A549 (cell line): ENCODE measurements at regions not wholly inside any gene's neighbourhood (a gene's known extent, or its start where the extent isn't known, plus 50 kb on each side); places are given as distances from the start of the nearest gene placed in this dataset.

ENCODE experiments used
- ATAC-seq, 2 experiments: fragments of 200-7000 bp in 1 of 2; fragments of >200 bp in 1 of 2; cut with Nextera tagmentation in 1 of 2; cut with Tn5 transposase in 1 of 2; 3 replicates each; pipeline versions ENCODE4 v1.8.0 to v1.9.1; 2018 to 2020; ENCODE audit warnings: mild to moderate bottlenecking in 1 of 2, moderate library complexity in 1 of 2
- CTCF ChIA-PET: fragments of 300-600 bp; sonication (Branson Sonifier 250); formaldehyde crosslinking; extraction: SDS; loops from one replicate; lab custom pipeline; 2021; ENCODE audit warnings: antibody characterized with exemption, inconsistent platforms; lab: Yijun Ruan, JAX
- POLR2A ChIA-PET: fragments of 350-600 bp; formaldehyde crosslinking; extraction: SDS; loops from one replicate; lab custom pipeline; 2021; ENCODE audit warnings: antibody characterized with exemption, inconsistent platforms; lab: Yijun Ruan, JAX
- DNase-seq, 2 experiments: peaks; one replicate each; pipeline versions ENCODE4 v3.0.0 to v3.0.0-alpha.2; 2011 to 2016; ENCODE audit warnings: low read depth in 1 of 2, low spot score in 1 of 2
- FAIRE-seq: peaks from 2 replicates; lab custom pipeline; 2011; peaks lifted over from hg19 to GRCh38; lab: Jason Lieb, UNC
- H3K27ac ChIP-seq, 2 experiments: fragments of >200 bp; sonication (Bioruptor Twin); formaldehyde crosslinking; 3 replicates each; pipeline ENCODE4 v1.5.1; 2016 to 2017
- H3K4me1 ChIP-seq: fragments of >200 bp; sonication (Bioruptor Twin); formaldehyde crosslinking; 3 replicates; pipeline ENCODE4 v1.6.1; 2016
- H3K4me2 ChIP-seq: fragments of >200 bp; sonication (Bioruptor Twin); formaldehyde crosslinking; 3 replicates; pipeline ENCODE4 v1.6.1; 2016
- H3K4me3 ChIP-seq: fragments of >200 bp; sonication (Bioruptor Twin); formaldehyde crosslinking; 3 replicates; pipeline ENCODE4 v1.5.1; 2016
- H3K9me3 ChIP-seq: fragments of >200 bp; sonication (Bioruptor Twin); formaldehyde crosslinking; 3 replicates; pipeline ENCODE4 v1.6.1; 2016
- EHF ChIP-seq: fragments of 250-450 bp; sonication (Bioruptor Pico); IDR thresholded peaks from 2 replicates; pipeline ENCODE4 v1.5.0; 2020; ENCODE audit warnings: mild to moderate bottlenecking
- ESRRA ChIP-seq: fragments of 150-350 bp; IDR thresholded peaks from 2 replicates; pipeline ENCODE4 v1.6.1; 2014; ENCODE audit warnings: mild to moderate bottlenecking, low read length, borderline replicate concordance
- FOXS1 ChIP-seq: fragments of 250-450 bp; sonication (Bioruptor Pico); IDR thresholded peaks from 2 replicates; pipeline ENCODE4 v1.5.0; 2020; ENCODE audit warnings: mild to moderate bottlenecking, moderate library complexity
- HOXA7 ChIP-seq: fragments of 250-450 bp; sonication (Bioruptor Pico); IDR thresholded peaks from 2 replicates; pipeline ENCODE4 v1.5.0; 2020; ENCODE audit warnings: mild to moderate bottlenecking, moderate library complexity
- JUN ChIP-seq, 2 experiments: fragments of >200 bp; sonication (Bioruptor Twin); formaldehyde crosslinking; IDR thresholded peaks; 2 replicates in 1 of 2; 3 replicates in 1 of 2; pipeline ENCODE4 v1.6.1; 2016 to 2017
- MAZ ChIP-seq: fragments of 150-350 bp; IDR thresholded peaks from 2 replicates; pipeline ENCODE4 v1.6.1; 2014; ENCODE audit warnings: antibody characterized with exemption, low read depth, low read length, borderline replicate concordance
- NPAS2 ChIP-seq: fragments of 250-450 bp; sonication (Bioruptor Pico); IDR thresholded peaks from 2 replicates; pipeline ENCODE4 v1.8.0; 2022; ENCODE audit warnings: mild to moderate bottlenecking, moderate library complexity, borderline replicate concordance
- PBX3 ChIP-seq: IDR thresholded peaks from 2 replicates; pipeline ENCODE4 v1.6.1; 2012
- PHF8 ChIP-seq: fragments of 200-600 bp; sonication (generic); IDR thresholded peaks from 2 replicates; pipeline ENCODE4 v1.6.1; 2016; ENCODE audit warnings: low read depth, mild to moderate bottlenecking, antibody characterized with exemption, moderate library complexity, borderline replicate concordance
- POLR2A ChIP-seq: IDR thresholded peaks from 2 replicates; pipeline ENCODE4 v1.6.1; 2012; ENCODE audit warnings: mild to moderate bottlenecking, low read length
- RCOR1 ChIP-seq: fragments of 150-350 bp; IDR thresholded peaks from 2 replicates; pipeline ENCODE4 v1.6.1; 2014; ENCODE audit warnings: antibody characterized with exemption, low read length, low read depth
- RNF2 ChIP-seq: fragments of 200-600 bp; sonication (generic); IDR thresholded peaks from 2 replicates; pipeline ENCODE4 v1.6.1; 2016; ENCODE audit warnings: low read depth, mild to moderate bottlenecking, antibody characterized with exemption, moderate library complexity, borderline replicate concordance
- SMC3 ChIP-seq: fragments of >200 bp; sonication (Bioruptor Twin); formaldehyde crosslinking; IDR thresholded peaks from 3 replicates; pipeline ENCODE4 v1.6.1; 2018; ENCODE audit warnings: inconsistent platforms
- ZFP36 ChIP-seq: fragments of 450-650 bp; IDR thresholded peaks from 2 replicates; pipeline ENCODE4 v1.6.1; 2014; ENCODE audit warnings: borderline replicate concordance; ENCODE audit not compliant: partially characterized antibody
- ZNF302 ChIP-seq: fragments of 250-450 bp; sonication (Bioruptor Pico); IDR thresholded peaks from 2 replicates; pipeline ENCODE4 v1.9.0; 2021; ENCODE audit warnings: inconsistent platforms, mild to moderate bottlenecking, moderate library complexity
- ZSCAN20 ChIP-seq: fragments of 250-450 bp; sonication (Bioruptor Pico); IDR thresholded peaks from 2 replicates; pipeline ENCODE4 v1.8.0; 2022; ENCODE audit warnings: mild to moderate bottlenecking, moderate library complexity
- WGBS: methylation state at CpG from one replicate; pipeline ENCODE4 v1.1.6; 2017; ENCODE audit errors: missing lambda C conversion rate; 5-methylcytosine and 5-hydroxymethylcytosine counted together
- TF ChIP-seq, protein P1 (sequence below): fragments of 150-350 bp; IDR thresholded peaks from 2 replicates; pipeline ENCODE4 v1.6.1; 2014; ENCODE audit warnings: low read depth, mild to moderate bottlenecking, low read length
- TF ChIP-seq, protein P2 (sequence below): fragments of >200 bp; sonication (Bioruptor Twin); formaldehyde crosslinking; IDR thresholded peaks from 3 replicates; pipeline ENCODE4 v1.5.1; 2016
- TF ChIP-seq, protein P3 (sequence below): fragments of >200 bp; sonication (Bioruptor Twin); formaldehyde crosslinking; IDR thresholded peaks from 3 replicates; pipeline ENCODE4 v1.6.1; 2016
- TF ChIP-seq, protein P4 (sequence below): fragments of >200 bp; sonication (Bioruptor Twin); formaldehyde crosslinking; IDR thresholded peaks from 2 replicates; pipeline ENCODE4 v1.6.1; 2016

- TF ChIP-seq PBX3: no peak
- TF ChIP-seq, all 56 proteins: peak for 0
Measured at GRCh38 chr6:100096341-100096740, 102.3 kb upstream of the MCHR2 start (continued).

- CTCF ChIA-PET: interaction anchor here (0.5 to 2.0 kb wide), 4 partner anchors 8 to 385 kb away, joined by 3 to 5 read pairs (median 3); no protein-coding TSS in a partner anchor
- TF ChIP-seq HOXA7 (CRISPR knock-in tag) (no peak), MAZ (no peak), PBX3 (no peak), ZFP36 (no peak), ZNF302 (CRISPR knock-in tag) (no peak), SMC3 (no peak), NPAS2 (no peak), EHF (CRISPR knock-in tag) (no peak), ESRRA (no peak), ZSCAN20 (no peak), FOXS1 (CRISPR knock-in tag) (no peak), RNF2 (no peak), PHF8 (no peak), JUN (IDR thresholded peaks at IDR 0.05) (no peak), POLR2A (no peak), RCOR1 (no peak)
- TF ChIP-seq, protein P1, sequence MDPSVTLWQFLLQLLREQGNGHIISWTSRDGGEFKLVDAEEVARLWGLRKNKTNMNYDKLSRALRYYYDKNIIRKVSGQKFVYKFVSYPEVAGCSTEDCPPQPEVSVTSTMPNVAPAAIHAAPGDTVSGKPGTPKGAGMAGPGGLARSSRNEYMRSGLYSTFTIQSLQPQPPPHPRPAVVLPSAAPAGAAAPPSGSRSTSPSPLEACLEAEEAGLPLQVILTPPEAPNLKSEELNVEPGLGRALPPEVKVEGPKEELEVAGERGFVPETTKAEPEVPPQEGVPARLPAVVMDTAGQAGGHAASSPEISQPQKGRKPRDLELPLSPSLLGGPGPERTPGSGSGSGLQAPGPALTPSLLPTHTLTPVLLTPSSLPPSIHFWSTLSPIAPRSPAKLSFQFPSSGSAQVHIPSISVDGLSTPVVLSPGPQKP: no peak
- TF ChIP-seq, protein P2, sequence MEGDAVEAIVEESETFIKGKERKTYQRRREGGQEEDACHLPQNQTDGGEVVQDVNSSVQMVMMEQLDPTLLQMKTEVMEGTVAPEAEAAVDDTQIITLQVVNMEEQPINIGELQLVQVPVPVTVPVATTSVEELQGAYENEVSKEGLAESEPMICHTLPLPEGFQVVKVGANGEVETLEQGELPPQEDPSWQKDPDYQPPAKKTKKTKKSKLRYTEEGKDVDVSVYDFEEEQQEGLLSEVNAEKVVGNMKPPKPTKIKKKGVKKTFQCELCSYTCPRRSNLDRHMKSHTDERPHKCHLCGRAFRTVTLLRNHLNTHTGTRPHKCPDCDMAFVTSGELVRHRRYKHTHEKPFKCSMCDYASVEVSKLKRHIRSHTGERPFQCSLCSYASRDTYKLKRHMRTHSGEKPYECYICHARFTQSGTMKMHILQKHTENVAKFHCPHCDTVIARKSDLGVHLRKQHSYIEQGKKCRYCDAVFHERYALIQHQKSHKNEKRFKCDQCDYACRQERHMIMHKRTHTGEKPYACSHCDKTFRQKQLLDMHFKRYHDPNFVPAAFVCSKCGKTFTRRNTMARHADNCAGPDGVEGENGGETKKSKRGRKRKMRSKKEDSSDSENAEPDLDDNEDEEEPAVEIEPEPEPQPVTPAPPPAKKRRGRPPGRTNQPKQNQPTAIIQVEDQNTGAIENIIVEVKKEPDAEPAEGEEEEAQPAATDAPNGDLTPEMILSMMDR: no peak
- TF ChIP-seq, protein P3, sequence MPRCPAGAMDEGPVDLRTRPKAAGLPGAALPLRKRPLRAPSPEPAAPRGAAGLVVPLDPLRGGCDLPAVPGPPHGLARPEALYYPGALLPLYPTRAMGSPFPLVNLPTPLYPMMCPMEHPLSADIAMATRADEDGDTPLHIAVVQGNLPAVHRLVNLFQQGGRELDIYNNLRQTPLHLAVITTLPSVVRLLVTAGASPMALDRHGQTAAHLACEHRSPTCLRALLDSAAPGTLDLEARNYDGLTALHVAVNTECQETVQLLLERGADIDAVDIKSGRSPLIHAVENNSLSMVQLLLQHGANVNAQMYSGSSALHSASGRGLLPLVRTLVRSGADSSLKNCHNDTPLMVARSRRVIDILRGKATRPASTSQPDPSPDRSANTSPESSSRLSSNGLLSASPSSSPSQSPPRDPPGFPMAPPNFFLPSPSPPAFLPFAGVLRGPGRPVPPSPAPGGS: no peak
- TF ChIP-seq, protein P4, sequence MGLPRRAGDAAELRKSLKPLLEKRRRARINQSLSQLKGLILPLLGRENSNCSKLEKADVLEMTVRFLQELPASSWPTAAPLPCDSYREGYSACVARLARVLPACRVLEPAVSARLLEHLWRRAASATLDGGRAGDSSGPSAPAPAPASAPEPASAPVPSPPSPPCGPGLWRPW: no peak
- no peaks in the 10 kb centered on the region for H3K4me1 ChIP-seq
- 71% methylated on average over 6 of the region's 6 CpGs for WGBS
- ATAC-seq: no peak
- POLR2A ChIA-PET: no interaction called here
- no peaks in the 10 kb centered on the region for H3K9me3 ChIP-seq
- H3K4me2 ChIP-seq: no peak overlapping the region
- H3K27ac ChIP-seq: no peak overlapping the region
- H3K4me3 ChIP-seq: no peak overlapping the region
- no peak for FAIRE-seq
- DNase-seq: no peak
Measured at GRCh38 chr6:100093405-100093804, 99.4 kb upstream of the MCHR2 start.
